Lung (tissue), 11 donors: ENCODE measurements at regions not wholly inside any gene's neighbourhood (a gene's known extent, or its start where the extent isn't known, plus 50 kb on each side); places are given as distances from the start of the nearest gene placed in this dataset.

Experiments
- ATAC-seq: fragments of 200-7000 bp; cut with Tn5 transposase; one replicate; pipeline ENCODE4 v1.9.1; 2020; ENCODE audit warnings: moderate number of reproducible peaks; ENCODE audit not compliant: insufficient read depth, low FRiP score
- DNase-seq, 3 donors: peaks; one replicate each; pipeline ENCODE4 v3.0.0-alpha.2; 2013 to 2017
- H3K27ac ChIP-seq, 2 donors: one replicate each; pipeline ENCODE4 v1.5.1; 2013; ENCODE audit warnings: mild to moderate bottlenecking in 2 of 2, moderate library complexity in 2 of 2, control low read depth in 1 of 2, inconsistent platforms in 1 of 2, low read depth in 1 of 2, low read length in 1 of 2
- H3K27me3 ChIP-seq, 3 donors: one replicate each; pipeline ENCODE4 v1.5.1; 2013; ENCODE audit warnings: low read length in 2 of 3; ENCODE audit not compliant: control insufficient read depth in 3 of 3, insufficient read depth in 3 of 3
- H3K36me3 ChIP-seq, 4 donors: one replicate each; pipeline ENCODE4 v1.5.1; 2013; ENCODE audit warnings: low read length in 4 of 4, mild to moderate bottlenecking in 1 of 4, moderate library complexity in 1 of 4; ENCODE audit not compliant: control insufficient read depth in 4 of 4, insufficient read depth in 4 of 4
- H3K4me1 ChIP-seq, 5 donors: one replicate each; pipeline ENCODE4 v1.5.1; 2013; ENCODE audit warnings: low read length in 5 of 5, mild to moderate bottlenecking in 2 of 5, moderate library complexity in 1 of 5; ENCODE audit not compliant: control insufficient read depth in 5 of 5, insufficient read depth in 5 of 5
- H3K4me3 ChIP-seq: one replicate; pipeline ENCODE4 v1.5.1; 2013; ENCODE audit warnings: mild to moderate bottlenecking, control low read depth, moderate library complexity
- H3K9ac ChIP-seq, 2 donors: one replicate each; pipeline ENCODE4 v1.5.1; 2013; ENCODE audit warnings: low read length in 2 of 2, control low read depth in 1 of 2; ENCODE audit not compliant: insufficient read depth in 1 of 2
- H3K9me3 ChIP-seq, 4 donors: one replicate each; pipeline ENCODE4 v1.5.1; 2013; ENCODE audit warnings: low read length in 3 of 4, mild to moderate bottlenecking in 1 of 4, moderate library complexity in 1 of 4; ENCODE audit not compliant: control insufficient read depth in 4 of 4, insufficient read depth in 3 of 4
- WGBS, 2 donors: extraction: QIAGEN DNeasy Blood & Tissue Kit; methylation state at CpG; one replicate each; pipeline ENCODE4 v1.1.7; 2013; 5-methylcytosine and 5-hydroxymethylcytosine counted together
- TF ChIP-seq, protein P1 (sequence below): IDR thresholded peaks from 2 replicates; pipeline ENCODE4 v1.5.1; 2012; ENCODE audit warnings: mild to moderate bottlenecking; ENCODE audit errors: control extremely low read depth, extremely low read depth
- donor health status: control.
- donor health status: control.
- donor health status: Bipolar disorder and iron deficiency.
- donor health status: healthy.
- donor health status: DM: yes; HTN: yes; CAD: no.

DNA sequence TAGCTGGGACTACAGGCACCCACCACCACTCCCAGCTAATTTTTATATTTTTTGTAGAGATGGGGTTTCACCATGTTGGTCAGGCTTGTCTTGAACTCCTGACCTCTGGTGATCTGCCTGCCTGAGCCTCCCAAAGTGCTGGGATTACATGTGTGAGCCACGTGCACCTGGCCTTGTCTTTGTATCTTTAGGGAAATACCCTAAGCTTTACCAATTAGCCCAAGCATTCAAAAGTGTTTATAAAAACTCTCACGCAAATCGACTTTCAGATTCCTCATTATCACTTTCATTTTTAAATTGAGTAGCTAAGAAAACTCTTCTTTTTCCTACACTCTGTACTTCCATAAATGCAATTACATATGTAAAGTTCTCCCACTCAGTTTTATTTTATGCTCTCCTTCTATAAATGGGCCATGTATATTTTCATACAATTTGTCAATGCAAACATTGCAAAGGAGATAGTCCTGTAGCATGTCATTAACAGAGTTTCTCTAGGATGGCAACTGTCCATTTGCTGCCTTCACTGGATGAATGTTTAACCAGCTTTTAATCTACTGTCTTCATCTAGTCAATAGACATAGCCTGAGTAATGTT lies 326.2 kb upstream of the LRATD1 start:
- no peaks in the 10 kb centered on the region for H3K27me3 ChIP-seq
- no peaks in the 10 kb centered on the region for H3K4me1 ChIP-seq
- no peaks in the 10 kb centered on the region for H3K9me3 ChIP-seq
- DNase-seq: no peak
- H3K4me3 ChIP-seq: no peak overlapping the region
- no peak for ATAC-seq
- no peaks in the 10 kb centered on the region for H3K36me3 ChIP-seq
- H3K27ac ChIP-seq: no peak overlapping the region
- no peak overlapping the region for H3K9ac ChIP-seq
- WGBS, 2 donors: 65 to 72% methylated on average over 3 of the region's 3 CpGs
- TF ChIP-seq, protein P1, sequence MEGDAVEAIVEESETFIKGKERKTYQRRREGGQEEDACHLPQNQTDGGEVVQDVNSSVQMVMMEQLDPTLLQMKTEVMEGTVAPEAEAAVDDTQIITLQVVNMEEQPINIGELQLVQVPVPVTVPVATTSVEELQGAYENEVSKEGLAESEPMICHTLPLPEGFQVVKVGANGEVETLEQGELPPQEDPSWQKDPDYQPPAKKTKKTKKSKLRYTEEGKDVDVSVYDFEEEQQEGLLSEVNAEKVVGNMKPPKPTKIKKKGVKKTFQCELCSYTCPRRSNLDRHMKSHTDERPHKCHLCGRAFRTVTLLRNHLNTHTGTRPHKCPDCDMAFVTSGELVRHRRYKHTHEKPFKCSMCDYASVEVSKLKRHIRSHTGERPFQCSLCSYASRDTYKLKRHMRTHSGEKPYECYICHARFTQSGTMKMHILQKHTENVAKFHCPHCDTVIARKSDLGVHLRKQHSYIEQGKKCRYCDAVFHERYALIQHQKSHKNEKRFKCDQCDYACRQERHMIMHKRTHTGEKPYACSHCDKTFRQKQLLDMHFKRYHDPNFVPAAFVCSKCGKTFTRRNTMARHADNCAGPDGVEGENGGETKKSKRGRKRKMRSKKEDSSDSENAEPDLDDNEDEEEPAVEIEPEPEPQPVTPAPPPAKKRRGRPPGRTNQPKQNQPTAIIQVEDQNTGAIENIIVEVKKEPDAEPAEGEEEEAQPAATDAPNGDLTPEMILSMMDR: no peak

DNA sequence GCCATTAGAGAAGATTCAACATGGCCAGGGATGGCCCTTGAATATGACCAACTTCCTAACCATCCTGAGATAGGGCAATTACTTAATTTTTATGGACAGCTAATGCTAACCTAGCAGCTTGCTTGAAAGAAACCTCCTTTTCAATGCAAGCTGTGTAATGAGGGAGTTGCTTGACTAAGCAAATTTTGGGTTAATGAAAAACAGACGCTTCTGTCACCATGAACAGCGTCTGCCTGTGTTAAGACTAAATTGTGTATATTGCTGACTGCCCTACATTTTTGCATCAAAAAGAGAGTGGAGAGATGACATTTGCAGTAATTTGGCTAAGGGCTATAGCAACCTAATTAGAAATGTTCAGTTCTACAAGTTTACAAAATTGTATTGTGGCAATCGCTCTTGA lies 319.2 kb upstream of the LRATD1 start:
- Histone ChIP-seq H3K9me3 (no peaks in the 10 kb centered on the region), H3K4me1 (no peaks in the 10 kb centered on the region), H3K36me3 (no peaks in the 10 kb centered on the region), H3K27me3 (no peaks in the 10 kb centered on the region), H3K9ac (no peak overlapping the region), H3K4me3 (no peak overlapping the region), H3K27ac (no peak overlapping the region)
- WGBS, 2 donors: 71 to 85% methylated on average over 3 of the region's 3 CpGs
- TF ChIP-seq, protein P1: no peak
- ATAC-seq (no peak), DNase-seq (no peak)

DNA sequence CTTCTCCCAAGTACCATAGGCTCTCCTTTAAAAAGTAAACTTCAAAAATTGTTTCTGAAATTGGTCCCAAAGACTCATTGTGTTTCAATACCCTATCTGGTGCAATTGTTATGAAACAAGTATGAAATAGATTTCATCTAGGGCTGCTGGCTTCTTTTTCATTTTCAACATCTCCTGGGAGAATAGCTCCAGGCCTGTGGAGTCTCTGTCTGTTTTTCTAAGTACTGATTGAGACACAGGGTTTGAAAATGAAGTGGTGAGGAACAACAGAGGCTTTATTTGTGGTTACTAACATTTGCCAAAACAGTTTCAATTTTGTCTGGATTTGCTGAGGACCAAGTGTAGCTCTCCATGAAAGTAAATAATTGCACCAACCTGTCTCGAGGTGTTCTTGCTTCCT lies 315.9 kb upstream of the LRATD1 start:
- Histone ChIP-seq H3K36me3 (no peaks in the 10 kb centered on the region), H3K9ac (no peak overlapping the region), H3K4me1 (no peaks in the 10 kb centered on the region), H3K27me3 (no peaks in the 10 kb centered on the region), H3K27ac (no peak overlapping the region), H3K4me3 (no peak overlapping the region), H3K9me3 (no peaks in the 10 kb centered on the region)
- ATAC-seq: no peak
- 54 to 58% methylated on average over 1 of the region's 1 CpG for WGBS, 2 donors
- TF ChIP-seq, protein P1: no peak
- DNase-seq: no peak

DNA sequence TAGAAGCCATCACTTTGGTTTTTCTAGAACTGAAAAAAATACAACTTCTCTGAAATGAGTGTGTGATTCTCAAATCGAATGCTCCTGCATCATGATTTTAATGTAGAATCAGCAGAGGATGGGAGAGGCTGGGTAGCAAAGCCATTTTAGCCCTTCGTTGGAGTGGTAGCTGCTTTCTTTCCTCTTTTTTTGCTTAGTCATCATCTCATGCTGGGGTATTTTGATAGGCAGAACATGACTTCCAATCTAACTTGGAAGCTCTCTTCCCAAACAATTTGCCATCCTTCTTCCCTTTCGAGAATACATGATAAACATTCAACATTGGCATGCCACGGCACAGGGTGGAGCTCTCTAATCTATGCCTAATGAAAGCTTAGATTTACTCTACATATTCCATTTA lies 311.2 kb upstream of the LRATD1 start:
- Histone ChIP-seq H3K27ac (no peak overlapping the region), H3K9me3 (no peaks in the 10 kb centered on the region), H3K4me1 (peaks cover 0 to 9% (median 0%) of the 10 kb centered on the region in 5 donors), H3K4me3 (no peak overlapping the region), H3K9ac (no peak overlapping the region), H3K27me3 (no peaks in the 10 kb centered on the region), H3K36me3 (no peaks in the 10 kb centered on the region)
- DNase-seq (no peak), ATAC-seq (no peak)
- TF ChIP-seq, protein P1: no peak
- 65 to 75% methylated on average over 4 of the region's 4 CpGs for WGBS, 2 donors
